ENCODE measurements at regions not wholly inside any gene's neighbourhood (a gene's known extent, or its start where the extent isn't known, plus 50 kb on each side); places are given as distances from the start of the nearest gene placed in this dataset.

DNA sequence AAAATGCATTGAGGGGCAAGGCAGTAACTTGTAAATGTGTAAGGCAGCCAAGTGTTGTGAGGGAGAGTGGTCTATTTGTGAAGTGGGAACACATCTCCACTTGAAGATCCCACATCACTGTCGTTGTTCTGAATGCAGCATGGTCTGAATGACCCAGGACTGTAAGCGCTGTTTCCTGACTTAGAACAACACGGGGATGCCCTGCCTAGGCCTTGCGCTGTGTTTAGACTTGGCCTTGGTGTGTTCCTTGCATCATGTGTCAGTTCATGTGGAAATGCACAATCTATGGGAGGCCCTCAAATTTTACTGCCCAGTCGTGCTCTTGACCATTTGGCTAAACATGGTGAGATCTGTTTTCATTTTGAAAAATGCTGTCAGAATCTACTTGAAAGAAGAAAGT, 205.1 kb downstream of the SOX11 start:
- H3K27me3 Mint-ChIP-seq = peaks cover 0 to 9% (median 0%) of the 10 kb centered on the region in 5 donors
- POLR2A ChIA-PET = no interaction called here
- no peaks in the 10 kb centered on the region for H3K4me1 Mint-ChIP-seq
- DNase-seq (no peak), ATAC-seq (no peak)
- H3K36me3 Mint-ChIP-seq = no peaks in the 10 kb centered on the region
- H3K27ac Mint-ChIP-seq = no peak overlapping the region
- H3K9me3 Mint-ChIP-seq = peaks cover 0 to 22% (median 3%) of the 10 kb centered on the region in 9 donors
- no peak overlapping the region for H3K4me3 Mint-ChIP-seq

- POLR2A ChIA-PET = no interaction called here
- Mint-ChIP-seq H3K9me3 (peaks cover 0 to 17% (median 2%) of the 10 kb centered on the region in 9 donors), H3K4me1 (no peaks in the 10 kb centered on the region), H3K36me3 (no peaks in the 10 kb centered on the region), H3K27me3 (peaks cover 0 to under 1% (median 0%) of the 10 kb centered on the region in 5 donors), H3K27ac (no peak overlapping the region), H3K4me3 (no peak overlapping the region)
- ATAC-seq (no peak), DNase-seq (no peak)
These were observed 206.5 kb downstream of the SOX11 start for GRCh38 chr2:5898667-5899066.

DNA sequence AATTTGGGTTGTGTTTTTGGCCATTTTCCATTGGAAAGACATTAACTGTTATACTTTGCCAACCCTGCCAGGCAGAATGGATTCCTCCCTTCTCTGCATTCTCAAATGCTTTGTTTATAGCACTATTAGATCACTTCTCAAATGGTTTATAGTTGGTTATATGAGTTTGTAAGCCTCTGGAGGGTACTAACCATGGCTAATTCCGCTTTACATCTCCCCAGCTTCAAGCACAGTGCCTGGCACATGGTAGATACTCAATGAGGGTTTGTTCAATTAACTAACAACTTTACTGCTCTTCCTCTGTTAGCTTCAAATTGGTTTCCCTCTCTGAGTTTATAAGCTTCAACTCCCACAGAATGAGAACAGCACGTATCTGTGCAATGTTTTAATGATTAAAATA, 213.5 kb downstream of the SOX11 start:
- H3K27ac Mint-ChIP-seq = no peak overlapping the region
- no peaks in the 10 kb centered on the region for H3K27me3 Mint-ChIP-seq
- H3K36me3 Mint-ChIP-seq = no peaks in the 10 kb centered on the region
- no peaks in the 10 kb centered on the region for H3K4me1 Mint-ChIP-seq
- DNase-seq (no peak), ATAC-seq (no peak)
- H3K4me3 Mint-ChIP-seq = no peak overlapping the region
- POLR2A ChIA-PET = no interaction called here
- H3K9me3 Mint-ChIP-seq = peaks cover 0 to 13% (median 0%) of the 10 kb centered on the region in 9 donors

GRCh38 chr2:5908071-5908470, 215.9 kb downstream of the SOX11 start:
- no peaks in the 10 kb centered on the region for H3K36me3 Mint-ChIP-seq
- no peak overlapping the region for H3K4me3 Mint-ChIP-seq
- DNase-seq (no peak), ATAC-seq (no peak)
- H3K4me1 Mint-ChIP-seq = no peaks in the 10 kb centered on the region
- peaks cover 0 to 13% (median 0%) of the 10 kb centered on the region in 9 donors for H3K9me3 Mint-ChIP-seq
- peaks cover 0 to 14% (median 1%) of the 10 kb centered on the region in 5 donors for H3K27me3 Mint-ChIP-seq
- no peak overlapping the region for H3K27ac Mint-ChIP-seq
- POLR2A ChIA-PET = no interaction called here

DNA sequence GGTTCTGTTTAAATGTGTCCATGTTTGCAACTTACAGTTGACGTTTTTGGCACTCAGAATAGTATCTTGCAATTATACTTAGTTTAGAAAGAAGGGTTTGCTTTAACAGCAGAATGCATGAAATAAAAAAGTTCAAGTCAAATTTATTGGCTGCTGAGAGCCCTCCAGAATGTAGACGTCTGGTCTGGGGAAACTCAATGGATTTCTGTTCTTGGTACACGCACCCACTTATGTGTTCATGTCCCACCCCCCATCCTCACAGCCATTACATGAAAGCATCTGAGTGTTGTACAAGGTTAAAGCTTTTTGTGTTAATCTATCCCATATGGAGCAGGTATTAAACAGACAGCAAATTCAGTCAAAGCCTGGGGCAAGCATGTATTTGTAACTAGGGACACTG, 219.5 kb downstream of the SOX11 start:
- peaks cover 0 to 14% (median 2%) of the 10 kb centered on the region in 5 donors for H3K27me3 Mint-ChIP-seq
- peaks cover 0 to 12% (median 2%) of the 10 kb centered on the region in 9 donors for H3K9me3 Mint-ChIP-seq
- no peak overlapping the region for H3K4me3 Mint-ChIP-seq
- ATAC-seq = no peak
- H3K36me3 Mint-ChIP-seq = no peaks in the 10 kb centered on the region
- POLR2A ChIA-PET = no interaction called here
- no peaks in the 10 kb centered on the region for H3K4me1 Mint-ChIP-seq
- no peak overlapping the region for H3K27ac Mint-ChIP-seq
- no peak for DNase-seq

GRCh38 chr2:5913711-5914395, 221.7 kb downstream of the SOX11 start:
- Mint-ChIP-seq H3K9me3 (peaks cover 0 to 11% (median 6%) of the 10 kb centered on the region in 9 donors), H3K27me3 (peaks cover 0 to 14% (median 2%) of the 10 kb centered on the region in 5 donors), H3K27ac (no peak overlapping the region), H3K4me3 (no peak overlapping the region), H3K36me3 (no peaks in the 10 kb centered on the region), H3K4me1 (no peaks in the 10 kb centered on the region)
- DNase-seq (no peak), ATAC-seq (no peak)
- POLR2A ChIA-PET = no interaction called here

DNA sequence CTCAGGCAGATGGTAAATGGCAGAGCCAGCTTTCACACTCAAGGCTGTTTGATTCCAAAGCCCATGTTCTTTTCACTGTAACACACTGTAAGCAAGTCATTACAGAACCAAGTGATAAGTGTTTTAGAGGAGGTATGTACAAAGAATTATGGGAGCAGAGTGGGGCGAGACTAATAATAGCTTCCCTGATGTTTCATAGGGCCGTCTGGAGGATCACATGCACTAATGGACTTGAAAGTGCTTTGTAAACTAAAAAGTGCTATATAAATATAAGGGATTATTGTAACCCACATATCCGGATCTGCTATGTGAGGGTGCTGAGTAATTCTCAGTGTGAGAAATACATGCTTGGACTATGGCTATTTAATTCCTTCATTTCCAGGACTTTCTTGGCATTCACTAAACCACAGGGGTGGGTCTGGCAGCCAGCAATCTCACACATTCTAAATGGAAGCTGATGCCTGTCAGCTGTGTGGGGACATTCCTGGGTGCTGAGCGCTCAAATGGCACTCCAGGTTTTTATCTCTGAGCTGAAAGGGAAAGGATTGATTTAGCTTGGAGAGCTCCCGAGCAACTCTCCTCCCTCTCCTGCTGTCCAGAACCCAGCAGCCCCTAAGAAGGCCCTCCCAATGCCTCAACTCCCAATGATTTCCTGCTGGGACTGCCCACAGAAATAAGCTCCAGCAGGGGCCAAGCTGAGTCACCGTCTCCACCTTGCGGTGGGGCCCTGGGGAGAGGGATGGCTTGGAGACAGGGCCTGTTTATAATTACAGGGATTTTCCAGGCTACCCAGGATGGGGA, 222.8 kb downstream of the SOX11 start:
- H3K27me3 Mint-ChIP-seq = peaks cover 0 to 14% (median 2%) of the 10 kb centered on the region in 5 donors
- POLR2A ChIA-PET = no interaction called here
- ATAC-seq (no peak), DNase-seq (no peak)
- H3K36me3 Mint-ChIP-seq = no peaks in the 10 kb centered on the region
- no peak overlapping the region for H3K27ac Mint-ChIP-seq
- H3K4me3 Mint-ChIP-seq = no peak overlapping the region
- no peaks in the 10 kb centered on the region for H3K4me1 Mint-ChIP-seq
- H3K9me3 Mint-ChIP-seq = peaks cover 0 to 20% (median 7%) of the 10 kb centered on the region in 9 donors

GRCh38 chr2:5915881-5916310, 223.7 kb downstream of the SOX11 start:
- H3K27ac Mint-ChIP-seq = peak overlapping the region in 1 of 10 donors; percentile 32
- no peaks in the 10 kb centered on the region for H3K36me3 Mint-ChIP-seq
- H3K4me1 Mint-ChIP-seq = no peaks in the 10 kb centered on the region
- ATAC-seq = no peak
- H3K9me3 Mint-ChIP-seq = peaks cover 0 to 20% (median 7%) of the 10 kb centered on the region in 9 donors
- H3K4me3 Mint-ChIP-seq = no peak overlapping the region
- no peak for DNase-seq
- H3K27me3 Mint-ChIP-seq = peaks cover 0 to 14% (median 2%) of the 10 kb centered on the region in 5 donors
- POLR2A ChIA-PET = no interaction called here

- Mint-ChIP-seq H3K4me1 (no peaks in the 10 kb centered on the region), H3K27me3 (peaks cover 0 to 7% (median 0%) of the 10 kb centered on the region in 5 donors), H3K9me3 (peaks cover 0 to 20% (median 7%) of the 10 kb centered on the region in 9 donors), H3K36me3 (no peaks in the 10 kb centered on the region), H3K4me3 (no peak overlapping the region), H3K27ac (no peak overlapping the region)
- POLR2A ChIA-PET = no interaction called here
- no peak for ATAC-seq
- no peak for DNase-seq
These were observed 229.0 kb downstream of the SOX11 start for GRCh38 chr2:5921081-5921642.

DNA sequence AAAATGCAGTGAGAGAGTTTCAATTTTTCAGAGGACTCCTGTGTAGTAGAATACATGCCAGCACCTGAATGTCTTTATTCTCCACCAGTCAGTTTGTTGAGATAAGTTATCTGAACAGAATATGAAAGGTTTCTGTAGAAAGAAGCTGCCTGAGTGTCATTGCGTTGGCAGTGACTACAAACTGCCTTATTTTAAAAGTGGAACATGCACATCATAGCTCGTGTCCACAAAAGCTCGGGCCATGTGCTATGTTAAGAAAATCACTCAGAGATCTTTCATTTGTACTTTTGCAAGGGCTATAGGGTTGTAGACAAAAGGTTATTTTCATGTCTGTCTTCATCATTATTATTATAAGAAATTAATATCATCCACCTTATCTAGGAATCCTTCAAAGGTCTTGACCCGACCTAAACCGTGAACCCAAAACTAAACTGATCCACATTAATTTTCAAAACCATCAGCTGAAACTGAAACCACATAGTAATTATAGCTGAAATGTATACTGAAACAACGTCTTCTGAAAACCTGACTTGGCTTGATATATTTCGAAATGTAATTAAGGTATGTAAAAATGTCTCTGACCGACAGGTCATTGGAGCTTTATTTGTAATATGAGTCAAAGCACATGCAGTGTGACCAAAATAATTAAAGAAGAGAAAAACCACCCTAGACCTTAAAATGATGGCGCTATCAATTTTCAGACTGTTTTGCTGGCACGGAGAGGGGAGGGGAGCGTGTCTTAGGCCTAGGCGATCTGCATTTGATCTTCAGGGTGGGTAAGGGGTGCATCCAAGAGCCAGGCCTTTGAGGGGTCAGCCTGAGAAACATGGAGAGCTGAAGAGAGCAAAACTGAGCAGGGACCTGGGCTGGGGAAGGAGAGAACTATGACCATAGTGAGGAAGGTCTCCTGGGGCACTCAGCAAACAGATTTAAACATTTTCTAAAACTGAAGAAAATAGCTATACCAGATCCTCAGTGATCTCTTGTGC, 232.1 kb downstream of the SOX11 start:
- POLR2A ChIA-PET = no interaction called here
- no peak overlapping the region for H3K27ac Mint-ChIP-seq

DNA sequence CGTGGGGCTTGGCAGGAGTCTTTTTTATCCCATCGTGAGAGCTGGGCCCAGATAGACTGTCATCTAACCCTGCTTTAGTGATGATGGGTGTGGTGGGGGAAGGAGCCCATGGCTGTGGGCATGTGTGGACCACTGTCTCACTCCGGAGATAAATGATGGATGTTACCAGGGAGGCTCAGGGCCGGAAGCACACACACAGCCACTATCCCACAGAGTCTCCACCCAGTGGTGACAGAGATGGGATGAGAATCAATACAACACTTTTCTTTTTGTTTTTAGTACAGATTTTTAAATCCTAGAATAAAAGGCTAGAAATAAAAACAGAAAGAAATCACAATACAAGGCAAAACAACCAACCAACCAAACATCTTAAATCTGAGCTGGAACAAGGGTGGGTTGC, 233.4 kb downstream of the SOX11 start:
- POLR2A ChIA-PET = no interaction called here
- ATAC-seq = no peak

More for the DNA sequence above, 232.1 kb downstream of the SOX11 start:
- Mint-ChIP-seq H3K36me3 (no peaks in the 10 kb centered on the region), H3K27me3 (no peaks in the 10 kb centered on the region), H3K4me3 (no peak overlapping the region), H3K9me3 (peaks cover 2 to 18% (median 5%) of the 10 kb centered on the region in 9 donors), H3K4me1 (no peaks in the 10 kb centered on the region)
- ATAC-seq (no peak), DNase-seq (no peak)

GRCh38 chr2:5926871-5927512, 234.8 kb downstream of the SOX11 start:
- Mint-ChIP-seq H3K9me3 (peaks cover 0 to 28% (median 14%) of the 10 kb centered on the region in 9 donors), H3K27me3 (no peaks in the 10 kb centered on the region), H3K36me3 (peaks cover 0 to 5% (median 0%) of the 10 kb centered on the region in 3 donors), H3K27ac (no peak overlapping the region), H3K4me1 (no peaks in the 10 kb centered on the region), H3K4me3 (no peak overlapping the region)
- POLR2A ChIA-PET = no interaction called here
- DNase-seq = no peak
- ATAC-seq = no peak

More for the DNA sequence above, 233.4 kb downstream of the SOX11 start:
- Mint-ChIP-seq H3K4me1 (no peaks in the 10 kb centered on the region), H3K27me3 (no peaks in the 10 kb centered on the region), H3K27ac (no peak overlapping the region), H3K4me3 (no peak overlapping the region), H3K36me3 (peaks cover 0 to 5% (median 0%) of the 10 kb centered on the region in 3 donors), H3K9me3 (peaks cover 0 to 20% (median 13%) of the 10 kb centered on the region in 9 donors)
- no peak for DNase-seq
